Smooth muscle cell (in vitro differentiated cells): ENCODE measurements at regions not wholly inside any gene's neighbourhood (a gene's known extent, or its start where the extent isn't known, plus 50 kb on each side); places are given as distances from the start of the nearest gene placed in this dataset.

ENCODE experiments used
- DNase-seq: peaks from one replicate; lab custom pipeline; 2025; ENCODE audit not compliant: unreplicated experiment; lab: John Stamatoyannopoulos, UW
- H2AFZ ChIP-seq: fragments of 200-600 bp; sonication (generic); 2 replicates; pipeline ENCODE4 v1.6.0; 2016; ENCODE audit warnings: antibody characterized with exemption, low read depth, mild to moderate bottlenecking
- H3F3A ChIP-seq: fragments of 200-600 bp; sonication (generic); 2 replicates; pipeline ENCODE4 v1.6.0; 2017; ENCODE audit warnings: antibody characterized with exemption, low read depth
- H3K27ac ChIP-seq: fragments of 200-600 bp; sonication (generic); 2 replicates; pipeline ENCODE4 v1.5.1; 2016; ENCODE audit warnings: low read depth, mild to moderate bottlenecking
- H3K27me3 ChIP-seq: fragments of 200-600 bp; sonication (generic); 2 replicates; pipeline ENCODE4 v1.6.1; 2016; ENCODE audit warnings: low read depth, mild to moderate bottlenecking
- H3K36me3 ChIP-seq: fragments of 200-600 bp; sonication (generic); 2 replicates; pipeline ENCODE4 v1.5.1; 2016; ENCODE audit warnings: low read depth
- H3K4me1 ChIP-seq: fragments of 200-600 bp; sonication (generic); 2 replicates; pipeline ENCODE4 v1.5.1; 2016; ENCODE audit warnings: low read depth
- H3K4me2 ChIP-seq: fragments of 200-600 bp; sonication (generic); 2 replicates; pipeline ENCODE4 v1.6.0; 2016; ENCODE audit warnings: mild to moderate bottlenecking
- H3K4me3 ChIP-seq: fragments of 200-600 bp; sonication (generic); 2 replicates; pipeline ENCODE4 v1.5.1; 2016; ENCODE audit warnings: mild to moderate bottlenecking
- H3K79me2 ChIP-seq: fragments of 200-600 bp; sonication (generic); 2 replicates; pipeline ENCODE4 v1.6.0; 2016; ENCODE audit warnings: low read depth, mild to moderate bottlenecking
- H3K9ac ChIP-seq: fragments of 200-600 bp; sonication (generic); 2 replicates; pipeline ENCODE4 v1.6.0; 2016; ENCODE audit warnings: low read depth
- H3K9me3 ChIP-seq: fragments of 200-600 bp; sonication (generic); replicated peaks from 2 replicates; pipeline ENCODE4 v1.5.1; 2016; ENCODE audit warnings: low read depth
- H4K20me1 ChIP-seq: fragments of 200-600 bp; sonication (generic); 2 replicates; pipeline ENCODE4 v1.6.0; 2016; ENCODE audit warnings: low read depth
- WGBS: methylation state at CpG from one replicate; pipeline ENCODE4 v1.1.7; 2016; ENCODE audit warnings: low lambda C conversion rate; 5-methylcytosine and 5-hydroxymethylcytosine counted together
- TF ChIP-seq, protein P1 (sequence below): fragments of 200-600 bp; sonication (generic); IDR thresholded peaks from 2 replicates; pipeline ENCODE4 v1.5.1; 2017; ENCODE audit warnings: borderline replicate concordance, mild to moderate bottlenecking, antibody characterized with exemption; ENCODE audit not compliant: insufficient read depth, poor library complexity, severe bottlenecking

- H3K4me2 ChIP-seq, result no peak overlapping the region
- H4K20me1 ChIP-seq, result no peaks in the 10 kb centered on the region
- no peaks in the 10 kb centered on the region for H3K9me3 ChIP-seq
- H3K36me3 ChIP-seq, result no peaks in the 10 kb centered on the region
- H3F3A ChIP-seq, result no peaks in the 10 kb centered on the region
- 78% methylated on average over 5 of the region's 5 CpGs for WGBS
- no peak overlapping the region for H2AFZ ChIP-seq
- TF ChIP-seq, protein P1, sequence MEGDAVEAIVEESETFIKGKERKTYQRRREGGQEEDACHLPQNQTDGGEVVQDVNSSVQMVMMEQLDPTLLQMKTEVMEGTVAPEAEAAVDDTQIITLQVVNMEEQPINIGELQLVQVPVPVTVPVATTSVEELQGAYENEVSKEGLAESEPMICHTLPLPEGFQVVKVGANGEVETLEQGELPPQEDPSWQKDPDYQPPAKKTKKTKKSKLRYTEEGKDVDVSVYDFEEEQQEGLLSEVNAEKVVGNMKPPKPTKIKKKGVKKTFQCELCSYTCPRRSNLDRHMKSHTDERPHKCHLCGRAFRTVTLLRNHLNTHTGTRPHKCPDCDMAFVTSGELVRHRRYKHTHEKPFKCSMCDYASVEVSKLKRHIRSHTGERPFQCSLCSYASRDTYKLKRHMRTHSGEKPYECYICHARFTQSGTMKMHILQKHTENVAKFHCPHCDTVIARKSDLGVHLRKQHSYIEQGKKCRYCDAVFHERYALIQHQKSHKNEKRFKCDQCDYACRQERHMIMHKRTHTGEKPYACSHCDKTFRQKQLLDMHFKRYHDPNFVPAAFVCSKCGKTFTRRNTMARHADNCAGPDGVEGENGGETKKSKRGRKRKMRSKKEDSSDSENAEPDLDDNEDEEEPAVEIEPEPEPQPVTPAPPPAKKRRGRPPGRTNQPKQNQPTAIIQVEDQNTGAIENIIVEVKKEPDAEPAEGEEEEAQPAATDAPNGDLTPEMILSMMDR, result no peak
- no peak overlapping the region for H3K4me3 ChIP-seq
- no peak overlapping the region for H3K27ac ChIP-seq
- no peaks in the 10 kb centered on the region for H3K27me3 ChIP-seq
- H3K4me1 ChIP-seq, result no peaks in the 10 kb centered on the region
- no peak overlapping the region for H3K9ac ChIP-seq
- no peak for DNase-seq
- no peaks in the 10 kb centered on the region for H3K79me2 ChIP-seq
Observed at GRCh38 chrX:3204606-3205005, 141.8 kb downstream of the MXRA5 start.

DNA sequence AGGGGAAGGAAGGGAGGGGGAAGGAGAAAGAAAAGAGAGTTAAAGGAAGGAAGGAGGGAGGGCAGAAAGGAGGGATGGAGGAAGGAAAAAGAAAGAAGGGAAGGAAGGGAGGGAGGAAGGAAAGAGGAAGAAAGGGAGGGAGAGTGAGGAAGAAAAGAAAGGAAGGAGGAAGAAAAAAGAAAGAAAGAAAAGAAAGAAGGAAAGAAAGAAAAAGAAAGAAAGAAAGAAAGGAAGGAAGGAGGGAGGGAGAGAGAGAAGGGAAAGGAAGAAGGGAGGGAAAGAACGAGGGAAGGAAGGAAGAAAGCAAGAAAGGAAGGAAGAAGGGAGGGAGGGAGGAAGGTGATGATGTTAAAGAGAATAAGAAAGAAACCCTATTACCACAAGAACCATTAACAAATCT is 150.6 kb downstream of the MXRA5 start:
- H3K9ac ChIP-seq, result no peak overlapping the region
- 78% methylated on average over 1 of the region's 1 CpG for WGBS
- H3K36me3 ChIP-seq, result no peaks in the 10 kb centered on the region
- H3K4me1 ChIP-seq, result no peaks in the 10 kb centered on the region
- no peak overlapping the region for H3K27ac ChIP-seq
- no peaks in the 10 kb centered on the region for H4K20me1 ChIP-seq
- no peaks in the 10 kb centered on the region for H3K27me3 ChIP-seq
- H3K4me3 ChIP-seq, result no peak overlapping the region
- TF ChIP-seq, protein P1, result no peak
- no peak for DNase-seq
- no peak overlapping the region for H2AFZ ChIP-seq
- no peaks in the 10 kb centered on the region for H3K79me2 ChIP-seq
- H3F3A ChIP-seq, result no peaks in the 10 kb centered on the region
- no peaks in the 10 kb centered on the region for H3K9me3 ChIP-seq
- no peak overlapping the region for H3K4me2 ChIP-seq

DNA sequence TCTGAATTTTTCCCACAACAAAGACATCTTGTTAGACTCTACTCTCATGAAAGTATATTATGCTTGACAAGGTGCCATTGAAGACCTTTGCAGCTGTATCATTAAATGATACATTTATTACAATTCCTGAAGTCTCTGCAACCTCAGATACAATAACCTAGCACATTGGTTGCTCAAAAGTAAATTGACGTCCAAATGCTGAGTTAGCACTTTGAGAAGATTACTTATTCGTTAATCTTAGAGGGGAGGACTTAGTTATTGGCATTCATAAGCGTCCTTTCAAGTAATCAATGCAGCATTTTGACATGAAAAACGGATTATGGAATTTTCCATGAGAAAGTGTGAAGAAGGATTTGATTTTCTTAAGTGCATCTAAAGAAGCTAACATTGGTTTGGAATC is 151.6 kb downstream of the ARSF start:
- H3K27me3 ChIP-seq, result no peaks in the 10 kb centered on the region
- H3K36me3 ChIP-seq, result no peaks in the 10 kb centered on the region
- H3K4me1 ChIP-seq, result no peaks in the 10 kb centered on the region
- H3K4me2 ChIP-seq, result no peak overlapping the region
- WGBS, result 87% methylated on average over 4 of the region's 4 CpGs
- no peak overlapping the region for H3K27ac ChIP-seq
- no peaks in the 10 kb centered on the region for H3F3A ChIP-seq
- TF ChIP-seq, protein P1, result no peak
- H3K9me3 ChIP-seq, result no peaks in the 10 kb centered on the region
- no peaks in the 10 kb centered on the region for H3K79me2 ChIP-seq
- H2AFZ ChIP-seq, result no peak overlapping the region
- no peak for DNase-seq
- no peak overlapping the region for H3K9ac ChIP-seq
- H4K20me1 ChIP-seq, result no peaks in the 10 kb centered on the region
- H3K4me3 ChIP-seq, result no peak overlapping the region

DNA sequence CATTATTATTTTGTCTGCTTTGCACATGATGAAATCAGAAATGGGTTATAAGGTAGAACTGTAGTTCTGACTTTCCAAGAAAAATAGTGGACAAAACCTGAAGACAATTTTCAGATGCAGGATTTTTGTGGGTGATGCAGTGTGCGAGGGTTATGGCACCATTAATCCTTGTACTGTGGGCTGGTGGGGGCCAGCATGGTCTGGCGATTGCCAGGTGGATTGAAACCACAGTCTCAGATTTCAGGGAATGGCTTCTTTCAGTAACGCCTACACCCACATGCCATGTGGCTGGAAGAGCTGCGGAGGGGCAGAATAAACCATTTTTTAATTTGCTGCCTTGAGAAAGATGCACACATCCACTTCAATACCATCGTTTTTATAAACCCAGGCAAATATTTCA is 150.5 kb downstream of the ARSF start:
- Histone ChIP-seq H3K9ac (no peak overlapping the region), H3K27me3 (no peaks in the 10 kb centered on the region), H3K4me3 (no peak overlapping the region), H3K4me1 (no peaks in the 10 kb centered on the region), H4K20me1 (no peaks in the 10 kb centered on the region), H3K27ac (no peak overlapping the region), H2AFZ (no peak overlapping the region), H3K79me2 (no peaks in the 10 kb centered on the region), H3K4me2 (no peak overlapping the region), H3F3A (no peaks in the 10 kb centered on the region), H3K9me3 (no peaks in the 10 kb centered on the region), H3K36me3 (no peaks in the 10 kb centered on the region)
- WGBS, result 34% methylated on average over 5 of the region's 5 CpGs
- TF ChIP-seq, protein P1, result no peak
- DNase-seq, result no peak
